Suppressor macrophage treated with lipopolysaccharide for 1 hour (primary cell): ENCODE measurements at regions not wholly inside any gene's neighbourhood (a gene's known extent, or its start where the extent isn't known, plus 50 kb on each side); places are given as distances from the start of the nearest gene placed in this dataset.

ENCODE experiments used
- DNase-seq, 3 donors: peaks; one replicate each; pipeline ENCODE4 v3.0.0-alpha.2; 2020 to 2022

DNA sequence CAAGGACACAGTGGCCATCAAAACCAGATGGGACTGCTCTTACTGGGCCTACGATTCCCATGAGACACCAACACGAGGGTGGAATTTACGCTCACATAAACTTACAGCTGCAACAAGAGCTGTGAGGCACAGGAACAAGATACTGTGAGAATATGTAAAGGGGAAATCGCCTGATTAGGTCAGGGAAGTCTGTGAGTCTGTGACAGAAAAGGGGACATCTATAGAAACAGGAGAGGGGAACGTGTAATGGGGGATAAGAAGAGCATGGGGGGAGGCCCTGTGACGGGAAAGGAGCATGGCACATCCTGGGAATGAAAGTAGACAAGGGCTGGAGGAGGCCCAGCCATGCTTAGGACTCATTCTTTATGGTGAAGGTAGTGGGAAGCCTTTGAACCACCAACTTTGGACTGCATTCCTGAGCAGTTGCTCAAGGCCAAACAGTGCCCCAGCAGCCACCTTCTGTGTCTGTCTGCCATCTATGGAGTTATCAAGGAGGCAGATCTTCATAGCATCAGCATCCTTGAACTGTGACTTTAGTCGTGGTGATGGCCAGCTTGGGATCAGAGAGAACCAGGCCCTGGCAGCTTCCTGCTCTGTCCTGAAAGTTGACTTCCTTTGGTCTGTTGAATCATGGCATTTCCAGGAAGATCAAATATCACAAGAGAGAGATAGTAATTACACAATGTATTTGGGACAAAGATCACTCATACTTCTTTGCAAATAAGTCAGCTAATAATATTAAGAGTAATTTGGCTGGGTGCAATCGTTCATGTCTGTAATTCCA is 87.9 kb upstream of the FAM169A start:
- DNase-seq: no peak

DNA sequence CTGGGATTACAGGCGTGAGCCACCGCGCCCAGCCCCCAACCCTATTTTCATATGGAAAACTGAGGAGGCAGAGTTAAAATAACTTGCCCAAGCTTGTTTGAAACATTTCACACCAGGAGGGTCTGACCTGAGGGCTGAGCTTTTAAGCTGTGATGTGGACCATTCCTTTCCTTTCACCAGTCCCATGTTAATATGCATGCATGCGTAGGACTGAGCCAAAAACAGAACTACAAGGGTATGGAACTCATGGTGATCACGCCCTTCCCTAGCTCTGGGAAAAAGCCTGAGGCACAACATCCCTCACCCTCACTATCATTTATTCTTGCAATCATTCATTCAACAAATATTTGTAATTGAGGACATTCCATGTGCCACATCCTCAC is 87.4 kb upstream of the FAM169A start:
- DNase-seq: no peak

DNA sequence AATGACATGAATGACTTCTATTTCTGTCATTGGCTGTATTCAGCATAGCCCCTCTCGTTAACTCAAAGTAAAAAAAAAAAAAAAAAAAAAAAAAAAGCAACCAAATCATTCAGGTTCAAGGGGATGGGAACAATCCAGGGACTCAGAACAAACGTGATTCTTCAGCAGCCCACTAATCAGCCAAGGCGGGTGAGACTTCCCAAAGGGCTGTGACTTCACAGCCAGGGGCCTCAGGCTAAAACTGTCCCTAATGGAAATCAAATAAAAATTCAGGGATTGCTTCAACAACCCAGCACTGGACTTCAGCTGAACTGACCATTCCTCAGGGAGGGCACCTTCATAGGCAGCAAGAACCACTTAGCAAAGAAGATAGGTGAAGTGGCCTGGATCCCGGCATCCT is 86.2 kb upstream of the FAM169A start:
- no peak for DNase-seq

DNA sequence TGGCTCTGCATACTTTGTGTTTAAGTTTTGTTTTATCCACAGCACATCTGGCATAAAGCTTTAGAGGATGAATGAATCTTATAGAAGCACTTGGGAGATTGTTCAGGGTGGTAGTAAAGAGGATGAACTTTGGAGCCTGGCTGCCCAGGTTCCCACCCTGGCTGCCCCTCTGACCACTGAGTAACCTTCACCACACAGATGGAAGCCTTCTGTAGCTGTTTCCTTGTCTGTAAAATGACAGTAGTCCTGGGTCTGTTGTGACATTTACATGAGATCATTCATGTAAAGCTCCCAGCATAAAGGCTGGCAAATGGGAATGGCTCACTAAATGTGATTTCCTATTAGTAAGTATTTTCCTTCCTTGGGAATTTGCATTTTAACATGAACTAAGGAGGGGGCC is 85.7 kb upstream of the FAM169A start:
- DNase-seq: no peak

- no peak for DNase-seq
Observed at GRCh38 chr5:74950836-74951515, 84.8 kb upstream of the FAM169A start.

- DNase-seq: no peak
Observed at GRCh38 chr5:74949976-74950375, 83.8 kb upstream of the FAM169A start.

DNA sequence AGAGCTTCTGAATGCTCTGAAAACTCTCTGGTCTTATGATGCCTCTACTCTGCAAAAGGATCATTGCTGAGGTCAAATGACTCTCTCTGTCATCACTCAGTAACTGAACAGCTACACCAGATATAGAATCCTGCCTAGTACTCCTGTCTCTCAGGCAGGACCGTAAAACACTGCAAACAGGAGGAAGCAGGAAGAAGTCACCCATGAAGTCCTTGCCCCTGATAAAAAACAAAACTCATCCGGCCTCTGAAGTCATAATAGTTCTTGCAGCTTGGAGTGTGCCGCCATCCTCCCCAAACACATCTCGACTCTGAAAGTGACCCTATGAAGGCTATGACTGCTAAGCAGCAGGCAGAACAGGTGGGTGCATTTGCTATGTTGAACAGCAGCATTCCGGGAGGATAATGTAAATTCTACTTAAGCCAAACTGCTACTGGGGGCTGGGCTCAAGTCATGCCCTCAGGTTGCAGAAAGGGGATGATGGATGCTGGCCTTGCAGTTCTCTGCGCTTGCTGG is 81.9 kb upstream of the FAM169A start:
- DNase-seq: no peak

DNA sequence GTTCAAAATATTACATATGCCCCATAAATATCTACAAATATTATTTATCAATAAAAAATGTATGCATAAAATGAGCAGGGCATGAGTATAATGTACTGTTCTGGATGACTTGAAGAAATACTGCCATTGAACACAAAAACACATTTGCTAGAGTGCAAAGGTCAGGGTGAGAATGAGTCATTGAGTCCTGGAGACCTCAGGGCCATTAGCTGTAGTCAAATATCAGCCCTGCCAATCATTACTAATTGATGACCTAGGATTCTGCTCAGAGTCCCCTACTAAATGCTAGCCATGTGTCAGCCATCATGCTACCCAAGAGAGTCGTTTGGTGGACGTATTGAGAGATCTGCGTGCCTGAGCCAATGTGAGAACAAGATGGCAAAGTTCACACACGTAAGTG is 80.3 kb upstream of the FAM169A start:
- DNase-seq: no peak

DNA sequence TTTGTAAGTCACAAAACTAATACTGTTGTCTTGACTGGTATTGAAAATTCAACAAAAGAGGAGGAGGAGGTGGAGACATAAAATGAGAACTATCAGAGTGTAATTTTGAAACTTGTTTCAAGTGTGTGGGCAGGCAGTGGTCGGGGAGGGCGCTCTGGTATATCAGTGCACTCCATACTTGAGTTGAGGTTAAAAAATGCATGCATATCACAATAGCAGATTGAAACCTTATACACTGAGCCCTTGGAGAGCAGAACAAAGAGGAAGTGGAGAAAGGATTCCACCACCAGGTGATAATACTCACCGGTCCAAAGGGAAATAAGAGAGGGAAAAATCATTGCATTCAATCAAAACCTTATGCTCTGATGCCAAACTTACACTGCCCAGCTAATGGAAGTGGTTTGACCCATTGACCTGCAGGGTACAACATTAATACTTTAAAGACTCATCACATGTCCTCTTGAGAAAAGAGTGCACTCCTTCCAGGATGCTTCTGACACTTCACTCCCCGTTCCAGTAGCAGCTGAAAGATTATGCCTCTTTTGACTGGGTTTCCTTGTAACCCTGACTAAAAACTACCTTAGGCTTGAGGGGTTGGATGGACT is 79.5 kb upstream of the FAM169A start:
- DNase-seq: no peak

- no peak for DNase-seq
Observed at GRCh38 chr5:74943905-74944304, 77.7 kb upstream of the FAM169A start.

DNA sequence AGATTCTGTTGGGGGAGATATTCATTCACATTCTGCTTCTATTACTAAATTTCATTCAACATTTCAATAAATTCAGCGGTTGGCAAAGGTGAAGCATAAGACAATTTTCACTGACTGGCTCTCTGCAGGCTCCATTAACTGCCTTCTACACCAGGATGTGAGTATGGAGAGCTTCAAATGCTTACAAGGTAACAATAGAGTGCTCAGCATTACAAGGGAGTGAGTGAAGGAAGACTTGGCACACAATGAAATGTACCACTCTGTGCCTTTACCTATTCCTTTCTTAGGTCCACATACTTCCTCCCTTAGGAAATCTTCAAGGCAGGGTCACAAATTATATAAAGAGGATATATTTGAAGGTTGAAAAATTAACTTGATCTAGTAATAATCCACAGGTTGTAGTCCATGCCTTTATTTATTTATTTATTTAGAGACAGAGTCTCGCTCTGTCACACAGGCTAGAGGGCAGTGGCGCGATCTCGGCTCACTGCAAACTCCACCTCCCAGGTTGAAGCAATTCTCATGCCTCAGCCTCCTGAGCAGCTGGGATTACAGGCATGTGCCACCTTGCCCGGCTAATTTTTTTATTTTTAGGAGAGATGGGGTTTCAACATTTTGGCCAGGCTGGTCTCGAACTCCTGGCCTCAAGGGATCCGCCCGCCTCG is 76.6 kb upstream of the FAM169A start:
- no peak for DNase-seq

GRCh38 chr5:74940782-74941353 is 74.7 kb upstream of the FAM169A start:
- DNase-seq: no peak

DNA sequence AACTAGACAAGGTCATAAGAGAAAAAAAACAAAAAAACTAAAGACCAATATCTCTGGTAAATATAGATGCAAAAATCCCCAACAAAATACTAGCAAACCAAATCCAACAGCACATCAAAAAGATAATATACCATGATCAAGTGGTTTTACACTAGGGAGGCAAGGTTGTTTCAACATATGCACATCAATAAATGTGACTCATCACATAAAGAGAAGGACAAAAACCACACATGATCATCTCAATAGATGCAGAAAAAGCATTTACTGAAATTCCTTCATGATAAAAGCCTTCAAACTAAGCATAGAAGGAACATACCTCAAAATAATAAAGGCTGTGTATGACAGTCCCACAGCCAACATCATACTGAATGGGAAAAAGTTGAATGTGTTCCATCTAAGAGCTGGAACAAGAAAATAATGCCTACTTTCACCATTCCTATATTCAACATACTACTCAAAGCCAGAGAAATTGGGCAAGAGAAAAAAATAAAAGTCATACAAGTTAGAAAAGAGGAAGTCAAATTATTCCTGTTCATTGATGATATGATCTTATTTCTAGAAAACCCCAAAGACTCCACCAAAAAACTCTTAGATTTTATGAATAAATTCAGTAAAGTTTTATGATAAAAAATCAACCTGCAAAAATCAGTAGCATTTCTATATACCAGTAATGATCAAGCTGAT is 72.2 kb upstream of the FAM169A start:
- peak; percentile 1 to 42 (median 31) for DNase-seq

DNA sequence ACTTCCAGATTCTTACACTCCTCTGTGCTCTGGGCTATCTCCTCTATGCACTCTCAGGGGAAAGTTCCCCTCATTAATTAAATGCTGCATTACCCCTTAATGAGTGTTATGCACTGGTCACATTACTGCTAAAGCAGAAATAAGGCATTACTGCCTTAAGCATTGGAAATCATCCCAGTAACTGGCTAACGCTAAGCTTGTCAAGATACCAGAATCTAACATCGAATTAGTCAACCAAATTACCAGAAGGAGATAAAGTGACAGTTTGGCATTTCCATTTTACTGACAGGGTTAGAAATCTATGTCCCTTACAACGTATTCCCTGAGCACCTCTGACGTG is 69.5 kb upstream of the FAM169A start:
- no peak for DNase-seq

DNA sequence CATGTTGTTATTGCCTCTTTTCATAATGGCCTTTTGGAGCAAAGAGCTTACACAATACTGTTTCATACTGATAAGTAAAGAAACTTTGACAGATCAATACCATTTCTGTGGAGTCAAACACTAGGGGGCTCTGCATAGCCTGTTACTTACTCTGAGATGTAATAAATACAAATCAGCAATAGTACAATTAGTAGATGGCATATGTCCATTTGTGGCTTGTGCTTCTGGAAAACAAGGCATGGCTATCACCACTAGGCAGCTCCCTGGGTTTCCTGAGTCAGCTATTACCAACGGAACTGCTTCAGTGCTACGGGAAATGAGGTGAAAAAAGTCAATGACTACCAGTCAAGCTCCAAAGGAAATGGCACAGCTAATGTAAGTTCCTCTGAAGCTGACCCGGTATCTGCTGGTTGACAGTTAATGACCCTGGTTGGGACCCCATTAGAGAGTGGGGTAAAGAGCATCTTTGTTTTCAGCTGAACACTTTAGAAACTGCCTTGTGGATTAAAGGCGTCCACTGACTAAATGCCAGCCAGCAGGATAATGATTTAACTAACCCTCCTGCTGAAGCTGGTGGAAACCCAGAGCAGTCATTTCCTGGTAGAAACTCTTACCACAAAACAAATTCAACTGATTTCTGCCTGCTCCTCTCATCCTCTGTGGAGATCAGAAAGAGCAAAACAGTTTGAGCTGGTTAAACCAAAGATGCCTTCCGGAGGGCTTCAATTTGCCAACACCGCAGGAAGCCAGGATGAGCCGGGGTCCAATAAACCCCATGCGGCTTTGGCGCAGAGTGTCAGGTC is 69.0 kb upstream of the FAM169A start:
- peak in 1 of 3 donors; percentile 8 for DNase-seq

- DNase-seq: no peak
Observed at GRCh38 chr5:74927336-74927735, 61.1 kb upstream of the FAM169A start.

DNA sequence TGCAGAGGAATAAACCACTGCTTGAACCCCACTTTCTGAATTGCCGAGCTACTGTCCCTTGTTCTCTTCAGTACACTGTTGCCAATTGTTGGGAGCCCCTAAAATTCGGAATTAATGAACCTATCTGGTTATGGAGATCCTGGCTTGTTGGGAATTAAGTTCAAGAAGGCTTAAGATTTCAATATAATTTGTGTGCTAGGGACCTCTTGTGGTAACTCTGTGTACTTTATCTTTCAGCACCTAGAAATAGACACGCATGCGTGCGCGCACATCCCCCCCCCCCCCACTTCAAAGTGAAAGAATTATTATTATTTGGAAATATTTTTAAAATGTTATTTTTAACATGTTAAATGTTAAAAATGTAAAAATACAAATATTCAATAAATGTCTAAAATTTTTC is 53.3 kb upstream of the FAM169A start:
- peak; percentile 60 to 74 (median 71) for DNase-seq

DNA sequence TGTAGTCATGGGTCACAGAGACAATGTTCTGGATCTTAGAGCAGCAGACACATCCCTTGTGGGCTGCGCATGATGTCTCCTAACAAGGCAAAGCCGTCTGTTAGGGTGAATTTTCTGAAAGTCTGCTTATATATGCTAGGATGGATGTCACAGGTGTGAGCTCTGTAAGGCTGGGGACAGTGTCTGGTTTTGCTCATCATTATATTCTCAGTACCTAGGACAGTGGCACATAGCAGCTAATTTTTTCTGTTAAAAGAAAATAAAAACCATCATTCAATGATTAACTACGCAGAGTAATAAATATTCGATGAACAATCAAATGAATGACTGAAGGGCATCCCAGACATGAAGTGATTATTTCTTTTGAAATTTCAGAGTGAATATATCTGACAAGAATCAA is 52.9 kb upstream of the FAM169A start:
- DNase-seq: no peak

GRCh38 chr5:74918232-74918669 is 52.1 kb upstream of the FAM169A start:
- DNase-seq: no peak

- no peak for DNase-seq
Observed at GRCh38 chr5:74916831-74917710, 50.9 kb upstream of the FAM169A start.
